ENCODE measurements at regions not wholly inside any gene's neighbourhood (a gene's known extent, or its start where the extent isn't known, plus 50 kb on each side); places are given as distances from the start of the nearest gene placed in this dataset.

GRCh38 chr6:21967056-21967974 is 329.5 kb downstream of the PRL start:
- no peaks in the 10 kb centered on the region for H3K36me3 Mint-ChIP-seq
- H3K4me1 Mint-ChIP-seq = peaks cover 11 to 19% (median 16%) of the 10 kb centered on the region in 3 donors
- peak overlapping the region in 1 of 6 donors; percentile 13 for H3K27ac Mint-ChIP-seq
- peaks cover 0 to 1% (median 0%) of the 10 kb centered on the region in 7 donors for H3K9me3 Mint-ChIP-seq
- H3K27me3 Mint-ChIP-seq = no peaks in the 10 kb centered on the region
- DNase-seq (no peak), ATAC-seq (ENCODE audit: low read depth in 2 of 2) (no peak)
- H3K4me3 Mint-ChIP-seq = no peak overlapping the region

GRCh38 chr6:21968411-21968810 is 328.4 kb downstream of the PRL start:
- H3K36me3 Mint-ChIP-seq = no peaks in the 10 kb centered on the region
- no peak for ATAC-seq (ENCODE audit: low read depth in 2 of 2)
- no peaks in the 10 kb centered on the region for H3K27me3 Mint-ChIP-seq
- no peak overlapping the region for H3K27ac Mint-ChIP-seq
- H3K9me3 Mint-ChIP-seq = peaks cover 0 to 7% (median 0%) of the 10 kb centered on the region in 7 donors
- no peak overlapping the region for H3K4me3 Mint-ChIP-seq
- DNase-seq = no peak
- H3K4me1 Mint-ChIP-seq = peaks cover 11 to 19% (median 16%) of the 10 kb centered on the region in 3 donors

GRCh38 chr6:21969192-21969591 is 327.6 kb downstream of the PRL start:
- ATAC-seq (ENCODE audit: low read depth in 2 of 2) (no peak), DNase-seq (no peak)
- H3K36me3 Mint-ChIP-seq = no peaks in the 10 kb centered on the region
- no peak overlapping the region for H3K27ac Mint-ChIP-seq
- no peaks in the 10 kb centered on the region for H3K27me3 Mint-ChIP-seq
- no peak overlapping the region for H3K4me3 Mint-ChIP-seq
- H3K9me3 Mint-ChIP-seq = peaks cover 0 to 7% (median 0%) of the 10 kb centered on the region in 7 donors
- H3K4me1 Mint-ChIP-seq = peaks cover 11 to 19% (median 16%) of the 10 kb centered on the region in 3 donors

- Mint-ChIP-seq H3K4me1 (peaks cover 5 to 7% (median 7%) of the 10 kb centered on the region in 3 donors), H3K4me3 (no peak overlapping the region), H3K36me3 (no peaks in the 10 kb centered on the region), H3K9me3 (peaks cover 0 to 11% (median 0%) of the 10 kb centered on the region in 7 donors), H3K27me3 (no peaks in the 10 kb centered on the region), H3K27ac (no peak overlapping the region)
- no peak for DNase-seq
- no peak for ATAC-seq (ENCODE audit: low read depth in 2 of 2)
Observed at GRCh38 chr6:21970569-21971300, 326.1 kb downstream of the PRL start.

GRCh38 chr6:21971541-21971940 is 325.3 kb downstream of the PRL start:
- H3K27ac Mint-ChIP-seq = no peak overlapping the region
- no peak overlapping the region for H3K4me3 Mint-ChIP-seq
- no peaks in the 10 kb centered on the region for H3K27me3 Mint-ChIP-seq
- no peak for DNase-seq
- H3K4me1 Mint-ChIP-seq = no peaks in the 10 kb centered on the region
- no peak for ATAC-seq (ENCODE audit: low read depth in 2 of 2)
- no peaks in the 10 kb centered on the region for H3K36me3 Mint-ChIP-seq
- H3K9me3 Mint-ChIP-seq = peaks cover 0 to 11% (median 0%) of the 10 kb centered on the region in 7 donors

GRCh38 chr6:21972516-21972915 is 324.3 kb downstream of the PRL start:
- Mint-ChIP-seq H3K27me3 (no peaks in the 10 kb centered on the region), H3K4me3 (no peak overlapping the region), H3K36me3 (no peaks in the 10 kb centered on the region), H3K27ac (no peak overlapping the region), H3K9me3 (peaks cover 0 to 11% (median 0%) of the 10 kb centered on the region in 7 donors), H3K4me1 (no peaks in the 10 kb centered on the region)
- DNase-seq = no peak
- no peak for ATAC-seq (ENCODE audit: low read depth in 2 of 2)

- no peaks in the 10 kb centered on the region for H3K4me1 Mint-ChIP-seq
- no peaks in the 10 kb centered on the region for H3K27me3 Mint-ChIP-seq
- H3K27ac Mint-ChIP-seq = peak overlapping the region in 1 of 6 donors; percentile 3
- no peak overlapping the region for H3K4me3 Mint-ChIP-seq
- ATAC-seq (ENCODE audit: low read depth in 2 of 2) (no peak), DNase-seq (no peak)
- H3K36me3 Mint-ChIP-seq = no peaks in the 10 kb centered on the region
- H3K9me3 Mint-ChIP-seq = peaks cover 0 to 19% (median 5%) of the 10 kb centered on the region in 7 donors
Observed at GRCh38 chr6:21977346-21977745, 319.5 kb downstream of the PRL start.

- H3K4me1 Mint-ChIP-seq = peaks cover 0 to 2% (median under 1%) of the 10 kb centered on the region in 3 donors
- no peaks in the 10 kb centered on the region for H3K27me3 Mint-ChIP-seq
- ATAC-seq (ENCODE audit: low read depth in 2 of 2) (no peak), DNase-seq (no peak)
- H3K9me3 Mint-ChIP-seq = peaks cover 0 to 19% (median 2%) of the 10 kb centered on the region in 7 donors
- H3K36me3 Mint-ChIP-seq = no peaks in the 10 kb centered on the region
- no peak overlapping the region for H3K27ac Mint-ChIP-seq
- no peak overlapping the region for H3K4me3 Mint-ChIP-seq
Observed at GRCh38 chr6:21981235-21981833, 315.5 kb downstream of the PRL start.

GRCh38 chr6:21984135-21984534 is 312.7 kb downstream of the PRL start:
- DNase-seq (no peak), ATAC-seq (ENCODE audit: low read depth in 2 of 2) (no peak)
- Mint-ChIP-seq H3K27me3 (no peaks in the 10 kb centered on the region), H3K27ac (no peak overlapping the region), H3K4me1 (peaks cover 5 to 21% (median 14%) of the 10 kb centered on the region in 3 donors), H3K4me3 (no peak overlapping the region), H3K9me3 (peaks cover 0 to 19% (median 2%) of the 10 kb centered on the region in 7 donors), H3K36me3 (no peaks in the 10 kb centered on the region)

- ATAC-seq (ENCODE audit: low read depth in 2 of 2) (no peak), DNase-seq (no peak)
- H3K4me3 Mint-ChIP-seq = no peak overlapping the region
- H3K9me3 Mint-ChIP-seq = peaks cover 0 to 19% (median 2%) of the 10 kb centered on the region in 7 donors
- H3K36me3 Mint-ChIP-seq = no peaks in the 10 kb centered on the region
- H3K4me1 Mint-ChIP-seq = peaks cover 5 to 21% (median 14%) of the 10 kb centered on the region in 3 donors
- H3K27ac Mint-ChIP-seq = no peak overlapping the region
- no peaks in the 10 kb centered on the region for H3K27me3 Mint-ChIP-seq
Observed at GRCh38 chr6:21984561-21984960, 312.3 kb downstream of the PRL start.

- Mint-ChIP-seq H3K4me3 (no peak overlapping the region), H3K27ac (no peak overlapping the region), H3K36me3 (no peaks in the 10 kb centered on the region), H3K27me3 (no peaks in the 10 kb centered on the region), H3K9me3 (peaks cover 0 to 11% (median 2%) of the 10 kb centered on the region in 7 donors), H3K4me1 (peaks cover 5 to 21% (median 14%) of the 10 kb centered on the region in 3 donors)
- DNase-seq (no peak), ATAC-seq (ENCODE audit: low read depth in 2 of 2) (no peak)
Observed at GRCh38 chr6:21985904-21986303, 310.9 kb downstream of the PRL start.

GRCh38 chr6:21986703-21987102 is 310.1 kb downstream of the PRL start:
- DNase-seq = no peak
- Mint-ChIP-seq H3K4me1 (peaks cover 5 to 21% (median 14%) of the 10 kb centered on the region in 3 donors), H3K27ac (peak overlapping the region in 4 of 6 donors; percentile 34 to 65 (median 43)), H3K36me3 (no peaks in the 10 kb centered on the region), H3K27me3 (no peaks in the 10 kb centered on the region), H3K4me3 (peak overlapping the region in 3 of 8 donors; percentile 23 to 81 (median 52)), H3K9me3 (peaks cover 0 to 3% (median 0%) of the 10 kb centered on the region in 7 donors)
- no peak for ATAC-seq (ENCODE audit: low read depth in 2 of 2)

GRCh38 chr6:21987501-21987957 is 309.3 kb downstream of the PRL start:
- H3K4me3 Mint-ChIP-seq = peak overlapping the region; percentile 11 to 81 (median 62)
- no peaks in the 10 kb centered on the region for H3K27me3 Mint-ChIP-seq
- DNase-seq = peak; percentile 6
- H3K27ac Mint-ChIP-seq = peak overlapping the region in 5 of 6 donors; percentile 31 to 94 (median 65)
- ATAC-seq (ENCODE audit: low read depth in 2 of 2) = peak; percentile 40 to 75
- peaks cover 5 to 21% (median 14%) of the 10 kb centered on the region in 3 donors for H3K4me1 Mint-ChIP-seq
- H3K36me3 Mint-ChIP-seq = no peaks in the 10 kb centered on the region
- H3K9me3 Mint-ChIP-seq = no peaks in the 10 kb centered on the region
